Prostate gland (tissue), 2 donors: ENCODE measurements at regions not wholly inside any gene's neighbourhood (a gene's known extent, or its start where the extent isn't known, plus 50 kb on each side); places are given as distances from the start of the nearest gene placed in this dataset.

ENCODE experiments used
- POLR2A ChIP-seq: fragments of 450-650 bp; IDR thresholded peaks from one replicate; pipeline ENCODE4 v1.6.1; 2016; ENCODE audit warnings: antibody characterized with exemption, mild to moderate bottlenecking
- POLR2AphosphoS5 ChIP-seq: sonication (generic); formaldehyde crosslinking; IDR thresholded peaks from one replicate; pipeline ENCODE4 v1.6.1; 2017; ENCODE audit warnings: antibody characterized with exemption
- TF ChIP-seq, protein P1 (sequence below), 4 experiments: fragments of 200-600 bp in 2 of 4; fragments of 450-650 bp in 2 of 4; sonication (generic) in 2 of 4; IDR thresholded peaks; 1 replicate in 3 of 4; 2 replicates in 1 of 4; pipeline ENCODE4 v1.5.1; 2016 to 2019; ENCODE audit warnings: antibody characterized with exemption in 4 of 4, mild to moderate bottlenecking in 2 of 4, moderate library complexity in 2 of 4

DNA sequence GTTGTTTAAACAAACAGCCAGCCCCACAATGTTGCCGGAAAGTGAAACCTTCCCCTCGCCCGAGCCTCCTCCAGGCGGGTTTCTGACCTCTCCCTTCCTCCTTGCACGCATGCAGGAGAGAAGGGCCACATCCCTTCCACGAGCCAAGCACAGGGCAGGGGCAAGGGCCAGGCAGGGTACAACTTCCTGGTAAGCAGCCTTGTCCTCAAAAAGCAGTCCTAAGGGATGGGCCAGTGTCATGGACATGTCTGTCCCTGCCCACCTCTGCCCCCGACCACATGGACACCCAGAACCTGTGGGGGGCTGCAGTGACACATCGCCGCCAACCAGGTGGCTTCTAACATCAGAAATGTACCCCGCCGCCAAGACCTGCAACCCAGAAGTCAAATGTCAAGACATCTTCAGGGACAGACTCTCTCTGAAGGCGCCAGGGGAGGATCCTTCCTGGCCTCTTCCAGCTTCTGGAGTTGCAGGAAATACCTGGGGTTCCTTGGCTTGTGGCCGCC lies 145.3 kb downstream of the CRYBB2 start:
- TF ChIP-seq POLR2AphosphoS5 (no peak), POLR2A (no peak)
- TF ChIP-seq, protein P1, sequence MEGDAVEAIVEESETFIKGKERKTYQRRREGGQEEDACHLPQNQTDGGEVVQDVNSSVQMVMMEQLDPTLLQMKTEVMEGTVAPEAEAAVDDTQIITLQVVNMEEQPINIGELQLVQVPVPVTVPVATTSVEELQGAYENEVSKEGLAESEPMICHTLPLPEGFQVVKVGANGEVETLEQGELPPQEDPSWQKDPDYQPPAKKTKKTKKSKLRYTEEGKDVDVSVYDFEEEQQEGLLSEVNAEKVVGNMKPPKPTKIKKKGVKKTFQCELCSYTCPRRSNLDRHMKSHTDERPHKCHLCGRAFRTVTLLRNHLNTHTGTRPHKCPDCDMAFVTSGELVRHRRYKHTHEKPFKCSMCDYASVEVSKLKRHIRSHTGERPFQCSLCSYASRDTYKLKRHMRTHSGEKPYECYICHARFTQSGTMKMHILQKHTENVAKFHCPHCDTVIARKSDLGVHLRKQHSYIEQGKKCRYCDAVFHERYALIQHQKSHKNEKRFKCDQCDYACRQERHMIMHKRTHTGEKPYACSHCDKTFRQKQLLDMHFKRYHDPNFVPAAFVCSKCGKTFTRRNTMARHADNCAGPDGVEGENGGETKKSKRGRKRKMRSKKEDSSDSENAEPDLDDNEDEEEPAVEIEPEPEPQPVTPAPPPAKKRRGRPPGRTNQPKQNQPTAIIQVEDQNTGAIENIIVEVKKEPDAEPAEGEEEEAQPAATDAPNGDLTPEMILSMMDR (IDR thresholded peaks at IDR 0.05): no peak
